Motor neuron (in vitro differentiated cells): ENCODE measurements at regions not wholly inside any gene's neighbourhood (a gene's known extent, or its start where the extent isn't known, plus 50 kb on each side); places are given as distances from the start of the nearest gene placed in this dataset.
"Not testable (repeated sequence)": the region's sequence is repeated elsewhere in the genome, so short reads cannot be mapped to it uniquely, and the experiment has no call there.

ENCODE experiments used
- ATAC-seq, 8 experiments: fragments of 200-7000 bp; cut with Tn5 transposase; replicated peaks in 6 of 8; 2 replicates each; pipeline ENCODE4 v1.8.0; 2021; ENCODE audit warnings: mild to moderate bottlenecking in 8 of 8, moderate library complexity in 8 of 8
- H3K27ac ChIP-seq, 2 donors: fragments of 250-450 bp; sonication (Bioruptor Pico); 2 replicates each; pipeline ENCODE4 v1.9.0; 2021; ENCODE audit warnings: antibody characterized with exemption in 2 of 2, mild to moderate bottlenecking in 2 of 2, moderate library complexity in 1 of 2
- H3K4me1 ChIP-seq, 2 donors: fragments of 250-450 bp; sonication (Bioruptor Pico); replicated peaks in 1 of 2; 2 replicates each; pipeline ENCODE4 v1.6.1; 2021; ENCODE audit warnings: antibody characterized with exemption in 2 of 2, mild to moderate bottlenecking in 2 of 2, moderate library complexity in 1 of 2
- H3K4me3 ChIP-seq, 5 donors: fragments of 250-450 bp; sonication (Bioruptor Pico); 2 replicates each; pipeline ENCODE4 v1.9.0; 2021; ENCODE audit warnings: antibody characterized with exemption in 5 of 5, mild to moderate bottlenecking in 5 of 5, moderate library complexity in 4 of 5
- WGBS, 10 experiments: fragments of 450-650 bp; shearing (Covaris generic); methylation state at CpG; one replicate each; pipeline ENCODE4 v1.0.0; 2022; 5-methylcytosine and 5-hydroxymethylcytosine counted together
- in situ Hi-C, 9 experiments: fragments of 400-800 bp; cut with MboI; loops; one replicate each; pipeline ENCODE4 v1.15.0; 2021; ENCODE audit warnings: low sequenced_read_pairs in 9 of 9, low pct_unique_long_range_greater_than_20kb in 2 of 9; ENCODE audit not compliant: unreplicated experiment in 9 of 9

GRCh38 chr3:5974630-5975322, 787.3 kb downstream of the EDEM1 start:
- Histone ChIP-seq H3K4me1 (peaks cover 0 to 2% of the 10 kb centered on the region in 2 donors), H3K27ac (no peak overlapping the region), H3K4me3 (no peak overlapping the region)
- ATAC-seq = no peak
- in situ Hi-C loops = no loop called here
- WGBS, 10 experiments = 0 to 100% (median 33%) methylated on average over 1 to 2 of the region's 3 CpGs

GRCh38 chr3:5977331-5977730, 789.8 kb downstream of the EDEM1 start:
- H3K27ac ChIP-seq = no peak overlapping the region

DNA sequence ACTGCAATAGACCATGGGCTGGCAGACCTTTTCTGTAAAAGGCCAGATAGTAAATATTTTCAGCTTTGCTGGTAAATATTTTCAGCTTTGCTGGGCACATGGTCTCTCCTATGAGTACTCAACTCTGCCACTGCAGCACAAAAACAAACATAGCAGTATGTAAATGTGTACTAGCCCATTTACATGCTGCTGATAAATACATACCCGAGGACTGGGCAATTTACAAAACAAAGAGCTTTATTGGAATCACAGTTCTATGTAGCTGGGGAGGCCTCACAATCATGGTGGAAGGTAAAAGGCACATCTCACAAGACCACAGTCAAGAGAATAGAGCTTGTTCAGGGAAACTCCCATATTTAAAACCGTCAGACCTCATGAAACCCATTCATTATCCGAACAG, 793.0 kb downstream of the EDEM1 start:
- peak in 4 of 8 experiments; percentile 18 to 92 (median 86) for ATAC-seq
- in situ Hi-C loops = no loop called here
- Histone ChIP-seq H3K4me1 (peaks cover 0 to 2% of the 10 kb centered on the region in 2 donors), H3K27ac (no peak overlapping the region), H3K4me3 (no peak overlapping the region)
- 0 to 40% (median 27%) methylated on average over 2 to 3 of the region's 3 CpGs; no CpG with 5 or more reads in 6 of the 10 experiments for WGBS, 10 experiments

More at GRCh38 chr3:5977331-5977730, 789.8 kb downstream of the EDEM1 start:
- 11 to 100% (median 56%) methylated on average over 1 to 8 of the region's 8 CpGs for WGBS, 10 experiments
- ATAC-seq = no peak
- H3K4me3 ChIP-seq = no peak overlapping the region
- peaks cover 0 to 2% of the 10 kb centered on the region in 2 donors for H3K4me1 ChIP-seq
- in situ Hi-C loops = no loop called here

GRCh38 chr3:5994651-5995050, 807.1 kb downstream of the EDEM1 start:
- ATAC-seq = no peak
- 17 to 100% (median 85%) methylated on average over 1 of the region's 1 CpG; no CpG with 5 or more reads in 5 of the 10 experiments for WGBS, 10 experiments
- no peak overlapping the region for H3K4me3 ChIP-seq
- H3K4me1 ChIP-seq = no peaks in the 10 kb centered on the region
- in situ Hi-C loops = no loop called here
- H3K27ac ChIP-seq = no peak overlapping the region

- in situ Hi-C loops = no loop called here
- H3K4me1 ChIP-seq = no peaks in the 10 kb centered on the region
- no peak overlapping the region for H3K4me3 ChIP-seq
- 0 to 86% (median 30%) methylated on average over 1 to 2 of the region's 2 CpGs; no CpG with 5 or more reads in 2 of the 10 experiments for WGBS, 10 experiments
- ATAC-seq = no peak
- H3K27ac ChIP-seq = no peak overlapping the region
Measured at GRCh38 chr3:6018456-6018855, 830.9 kb downstream of the EDEM1 start.

- no peak overlapping the region for H3K27ac ChIP-seq
- no peaks in the 10 kb centered on the region for H3K4me1 ChIP-seq
- no peak for ATAC-seq
- no peak overlapping the region for H3K4me3 ChIP-seq
- in situ Hi-C loops = no loop called here
Measured at GRCh38 chr3:6022621-6023020, 835.1 kb downstream of the EDEM1 start.

DNA sequence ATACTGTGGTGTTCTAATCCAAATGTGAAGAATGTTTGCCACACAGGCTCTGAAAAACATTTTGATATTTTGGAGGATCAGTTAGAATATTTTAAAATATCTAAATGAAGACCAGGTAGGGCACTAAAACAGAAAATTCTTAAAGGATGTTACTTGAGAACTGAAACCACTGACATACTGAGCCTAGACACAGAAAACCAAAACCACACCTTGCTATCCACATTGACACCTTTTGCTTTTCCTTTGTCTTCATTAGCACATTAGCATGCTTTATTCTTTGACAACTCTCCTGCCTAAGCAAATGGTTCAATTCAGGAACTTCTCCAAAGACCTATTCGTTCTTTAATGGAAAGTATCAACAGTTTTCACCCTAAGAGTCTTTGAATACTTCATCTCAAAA, 835.9 kb upstream of the GRM7 start:
- WGBS, 10 experiments = 0 to 100% (median 25%) methylated on average over 1 of the region's 1 CpG; no CpG with 5 or more reads in 1 of the 10 experiments

GRCh38 chr3:6030648-6031047, 830.3 kb upstream of the GRM7 start:
- WGBS, 10 experiments = 0 to 100% (median 65%) methylated on average over 1 to 4 of the region's 4 CpGs
- H3K27ac ChIP-seq, in situ Hi-C loops, H3K4me3 ChIP-seq, H3K4me1 ChIP-seq: not testable (repeated sequence)
- peak in 1 of 8 experiments; percentile 77 for ATAC-seq

More for the DNA sequence above, 835.9 kb upstream of the GRM7 start:
- in situ Hi-C loops = no loop called here
- H3K4me3 ChIP-seq = no peak overlapping the region
- no peaks in the 10 kb centered on the region for H3K4me1 ChIP-seq
- ATAC-seq = no peak
- H3K27ac ChIP-seq = no peak overlapping the region

DNA sequence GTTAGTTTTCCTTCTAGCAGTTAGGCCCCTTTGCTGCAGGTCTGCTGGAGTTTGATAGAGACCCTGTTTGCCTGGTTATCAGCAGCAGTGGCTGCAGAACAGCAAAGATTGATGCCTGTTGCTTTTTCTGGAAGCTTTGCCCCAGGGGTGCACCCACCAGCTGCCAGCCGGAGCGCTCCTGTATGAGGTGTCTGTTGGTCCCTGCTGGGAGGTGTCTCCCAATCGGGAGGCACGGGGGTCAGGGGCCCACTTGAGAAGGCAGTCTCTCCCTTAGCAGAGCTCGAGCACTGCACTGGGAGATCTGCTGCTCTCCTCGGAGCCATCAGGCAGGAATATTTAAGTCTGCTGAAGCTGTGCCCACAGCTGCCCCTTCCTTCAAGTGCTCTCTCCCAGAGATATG, 825.3 kb upstream of the GRM7 start:
- in situ Hi-C loops = no loop called here
- 12 to 87% (median 74%) methylated on average over 2 to 6 of the region's 6 CpGs; no CpG with 5 or more reads in 6 of the 10 experiments for WGBS, 10 experiments
- H3K27ac ChIP-seq = no peak overlapping the region
- no peak overlapping the region for H3K4me3 ChIP-seq
- H3K4me1 ChIP-seq = peaks cover 0 to 2% of the 10 kb centered on the region in 2 donors
- no peak for ATAC-seq

DNA sequence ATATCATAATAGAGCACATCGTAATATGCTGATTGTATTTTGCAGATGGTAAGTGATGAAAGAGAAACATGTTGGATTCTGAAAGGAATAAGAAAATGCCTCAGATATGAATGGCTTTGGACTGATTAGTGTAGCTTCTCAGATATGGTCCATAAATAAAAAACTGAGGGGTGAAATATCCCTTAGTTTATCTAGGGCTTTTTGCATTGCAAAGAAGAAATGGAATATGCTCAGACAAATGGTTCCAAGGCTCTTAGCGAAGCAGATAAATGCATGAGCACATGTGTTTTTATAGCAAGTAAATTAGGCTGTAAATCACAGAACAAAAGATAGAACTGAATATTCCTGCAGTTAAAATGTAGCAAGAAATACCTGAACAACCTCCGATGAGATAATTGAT, 820.9 kb upstream of the GRM7 start:
- in situ Hi-C loops = no loop called here

DNA sequence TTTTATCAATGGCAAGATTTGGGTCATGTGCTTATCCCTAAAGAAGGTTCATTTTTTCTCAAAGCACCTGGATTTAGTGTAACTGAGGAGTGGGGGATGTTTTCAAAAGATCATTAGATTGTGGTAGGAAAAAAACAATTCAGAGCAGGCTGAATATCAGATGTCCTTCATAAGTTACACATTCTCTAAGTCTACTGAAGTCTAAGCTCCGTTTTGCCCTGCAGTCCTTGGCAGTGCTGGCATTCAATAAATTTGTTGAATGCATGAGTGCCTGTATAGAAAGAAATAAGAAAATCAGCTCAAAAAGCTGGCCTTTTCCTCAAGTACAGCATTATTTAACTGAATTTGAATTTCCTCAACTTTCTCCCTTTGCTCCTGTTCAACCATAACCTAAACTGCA, 819.0 kb upstream of the GRM7 start:
- Histone ChIP-seq H3K4me1 (peaks cover 0 to 2% of the 10 kb centered on the region in 2 donors), H3K4me3 (no peak overlapping the region), H3K27ac (no peak overlapping the region)
- ATAC-seq = no peak
- in situ Hi-C loops = no loop called here
- WGBS, 10 experiments = 0 to 100% (median 50%) methylated on average over 1 of the region's 1 CpG; no CpG with 5 or more reads in 2 of the 10 experiments

More for the DNA sequence above, 820.9 kb upstream of the GRM7 start:
- Histone ChIP-seq H3K4me1 (peaks cover 0 to 2% of the 10 kb centered on the region in 2 donors), H3K27ac (no peak overlapping the region), H3K4me3 (no peak overlapping the region)
- WGBS, 10 experiments = 14 to 92% (median 65%) methylated on average over 1 to 3 of the region's 3 CpGs
- ATAC-seq = peak in 4 of 8 experiments; percentile 19 to 87 (median 42)

GRCh38 chr3:6047016-6047415, 813.9 kb upstream of the GRM7 start:
- H3K4me1 ChIP-seq = no peaks in the 10 kb centered on the region
- H3K4me3 ChIP-seq = no peak overlapping the region
- no peak for ATAC-seq
- H3K27ac ChIP-seq = no peak overlapping the region
- WGBS, 10 experiments = 16 to 100% (median 66%) methylated on average over 1 to 2 of the region's 2 CpGs
- in situ Hi-C loops = no loop called here

GRCh38 chr3:6060251-6060650, 800.7 kb upstream of the GRM7 start:
- peak in 3 of 8 experiments; percentile 33 to 59 (median 37) for ATAC-seq
- in situ Hi-C loops = no loop called here
- 30 to 91% (median 78%) methylated on average over 1 of the region's 1 CpG; no CpG with 5 or more reads in 6 of the 10 experiments for WGBS, 10 experiments
- H3K27ac ChIP-seq = no peak overlapping the region
- H3K4me1 ChIP-seq = peaks cover 3 to 4% of the 10 kb centered on the region in 2 donors
- H3K4me3 ChIP-seq = no peak overlapping the region
